Left hindlimb (tissue), 1 donor: ENCODE measurements at regions not wholly inside any gene's neighbourhood (a gene's known extent, or its start where the extent isn't known, plus 50 kb on each side); places are given as distances from the start of the nearest gene placed in this dataset.

Experiments used
- DNase-seq: peaks from one replicate; pipeline ENCODE4 v3.0.0-alpha.2; 2018

GRCh38 chr7:91644256-91644655 is 236.2 kb downstream of the MTERF1 start:
- no peak for DNase-seq

- no peak for DNase-seq
These were observed 235.0 kb downstream of the MTERF1 start for GRCh38 chr7:91645542-91645941.

- DNase-seq = no peak
These were observed 228.5 kb downstream of the MTERF1 start for GRCh38 chr7:91651986-91652385.

GRCh38 chr7:91653286-91653685 is 227.2 kb downstream of the MTERF1 start:
- DNase-seq = no peak

GRCh38 chr7:91655656-91656055 is 224.8 kb downstream of the MTERF1 start:
- no peak for DNase-seq

GRCh38 chr7:91656541-91657482 is 223.7 kb downstream of the MTERF1 start:
- DNase-seq = peak; percentile 72

GRCh38 chr7:91657483-91658071 is 222.9 kb downstream of the MTERF1 start:
- peak; percentile 38 for DNase-seq

- DNase-seq = no peak
These were observed 221.4 kb downstream of the MTERF1 start for GRCh38 chr7:91659096-91659495.

GRCh38 chr7:91660734-91661356 is 219.7 kb downstream of the MTERF1 start:
- no peak for DNase-seq

GRCh38 chr7:91661727-91662126 is 218.8 kb downstream of the MTERF1 start:
- no peak for DNase-seq

GRCh38 chr7:91668217-91668616 is 212.3 kb downstream of the MTERF1 start:
- no peak for DNase-seq

GRCh38 chr7:91671245-91671644 is 209.3 kb downstream of the MTERF1 start:
- no peak for DNase-seq

- DNase-seq = no peak
These were observed 206.0 kb downstream of the MTERF1 start for GRCh38 chr7:91674470-91674869.

- no peak for DNase-seq
These were observed 198.8 kb downstream of the MTERF1 start for GRCh38 chr7:91681718-91682117.

- DNase-seq = no peak
These were observed 196.7 kb downstream of the MTERF1 start for GRCh38 chr7:91683823-91684222.

- DNase-seq = no peak
These were observed 195.0 kb downstream of the MTERF1 start for GRCh38 chr7:91685544-91685943.

- DNase-seq = no peak
These were observed 189.9 kb downstream of the MTERF1 start for GRCh38 chr7:91690541-91691070.

- no peak for DNase-seq
These were observed 188.6 kb downstream of the MTERF1 start for GRCh38 chr7:91691865-91692264.

GRCh38 chr7:91692800-91693199 is 187.7 kb downstream of the MTERF1 start:
- no peak for DNase-seq

- peak; percentile 35 for DNase-seq
These were observed 186.1 kb downstream of the MTERF1 start for GRCh38 chr7:91694351-91694841.

- DNase-seq = no peak
These were observed 169.6 kb downstream of the MTERF1 start for GRCh38 chr7:91710881-91711280.

GRCh38 chr7:91713669-91714068 is 166.8 kb downstream of the MTERF1 start:
- no peak for DNase-seq
